ENCODE measurements at regions not wholly inside any gene's neighbourhood (a gene's known extent, or its start where the extent isn't known, plus 50 kb on each side); places are given as distances from the start of the nearest gene placed in this dataset.

DNA sequence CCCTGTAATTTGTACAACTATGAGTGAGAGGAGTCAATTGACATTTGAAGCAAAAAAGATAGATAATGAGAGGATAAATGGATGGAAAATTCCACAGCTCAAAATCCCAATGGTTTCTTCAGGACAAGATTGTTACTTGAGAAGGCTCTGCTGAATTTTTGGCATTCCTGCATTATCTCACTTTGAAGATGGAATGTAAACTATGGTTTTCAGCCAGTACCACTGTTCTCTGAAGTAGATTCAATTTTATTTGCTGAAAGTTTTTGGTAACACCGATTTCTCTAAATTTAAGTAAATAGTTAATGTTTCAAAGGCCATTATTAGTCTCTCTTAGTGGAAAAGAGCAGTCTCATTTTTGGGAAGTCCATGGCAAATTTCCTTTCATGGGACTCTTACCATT, 121.9 kb upstream of the SLC38A2 start:
- Histone ChIP-seq H3K4me2 (no peak overlapping the region), H3K4me3 (no peak overlapping the region), H3K4me1 (no peaks in the 10 kb centered on the region), H3K36me3 (no peaks in the 10 kb centered on the region), H3K9ac (no peak overlapping the region), H3K27me3 (no peaks in the 10 kb centered on the region), H3K27ac (no peak overlapping the region), H3K9me3 (replicated peaks in 1 of 11) (no peaks in the 10 kb centered on the region), H4K20me1 (no peaks in the 10 kb centered on the region)
- TF ChIP-seq Cebpa-rat (IDR thresholded peaks at IDR 0.05), result no peak

GRCh38 chr12:46493834-46494181, 121.2 kb upstream of the SLC38A2 start:
- Histone ChIP-seq H3K9me3 (replicated peaks in 1 of 11) (no peaks in the 10 kb centered on the region), H3K27me3 (no peaks in the 10 kb centered on the region), H3K4me3 (no peak overlapping the region), H3K4me2 (no peak overlapping the region), H3K4me1 (peaks cover 0 to 1% (median under 1%) of the 10 kb centered on the region in 10 experiments; a peak in 7 of 20 replicates), H3K9ac (no peak overlapping the region), H4K20me1 (no peaks in the 10 kb centered on the region), H3K36me3 (no peaks in the 10 kb centered on the region), H3K27ac (no peak overlapping the region)
- no peak for TF ChIP-seq Cebpa-rat (IDR thresholded peaks at IDR 0.05)

DNA sequence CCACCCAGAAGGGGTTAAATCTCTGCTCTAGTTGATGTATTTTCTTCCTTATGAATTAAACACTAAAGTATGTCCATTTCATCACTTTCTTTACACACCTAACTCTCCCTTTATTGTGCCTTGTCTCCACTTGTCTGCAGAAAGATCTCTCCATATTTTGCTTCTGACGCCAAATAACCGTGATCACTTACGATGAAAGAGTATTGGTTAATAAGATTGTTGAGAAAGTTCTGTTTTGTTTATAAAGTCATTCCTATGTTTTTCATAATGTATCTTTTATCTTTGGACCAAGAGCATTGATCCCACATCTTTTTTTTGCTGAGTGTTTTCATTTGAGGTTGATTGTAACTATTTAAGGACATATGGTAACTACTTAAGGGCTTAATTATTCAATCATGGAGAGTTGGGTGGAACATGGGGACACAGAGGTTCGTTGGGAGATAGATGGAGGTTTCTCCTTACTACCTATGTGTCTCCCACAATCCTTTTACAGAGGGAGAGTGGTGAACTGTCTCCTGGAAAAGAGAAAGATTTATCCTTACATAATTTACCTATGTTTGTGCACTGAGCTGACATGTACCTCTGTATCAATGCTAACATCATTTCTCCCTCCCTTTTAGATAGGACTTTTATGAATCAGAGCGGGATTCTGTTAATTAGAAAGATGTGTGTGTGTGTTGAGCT, 120.7 kb upstream of the SLC38A2 start:
- no peak for TF ChIP-seq Cebpa-rat (IDR thresholded peaks at IDR 0.05)
- H3K27me3 ChIP-seq, result no peaks in the 10 kb centered on the region
- H3K4me2 ChIP-seq, result no peak overlapping the region
- no peaks in the 10 kb centered on the region for H3K36me3 ChIP-seq
- H3K4me3 ChIP-seq, result no peak overlapping the region
- peaks cover 4 to 6% (median 5%) of the 10 kb centered on the region in 10 experiments; a peak in 19 of 20 replicates for H3K4me1 ChIP-seq
- no peak overlapping the region for H3K27ac ChIP-seq
- no peaks in the 10 kb centered on the region for H4K20me1 ChIP-seq
- no peak overlapping the region for H3K9ac ChIP-seq
- H3K9me3 ChIP-seq (replicated peaks in 1 of 11), result no peaks in the 10 kb centered on the region

GRCh38 chr12:46492471-46493085, 120.0 kb upstream of the SLC38A2 start:
- no peak overlapping the region for H3K4me2 ChIP-seq
- TF ChIP-seq Cebpa-rat (IDR thresholded peaks at IDR 0.05), result no peak
- no peaks in the 10 kb centered on the region for H3K27me3 ChIP-seq
- no peak overlapping the region for H3K4me3 ChIP-seq
- no peaks in the 10 kb centered on the region for H3K9me3 ChIP-seq (replicated peaks in 1 of 11)
- no peak overlapping the region for H3K9ac ChIP-seq
- H3K4me1 ChIP-seq, result peaks cover 9 to 12% (median 11%) of the 10 kb centered on the region in 10 experiments
- H4K20me1 ChIP-seq, result no peaks in the 10 kb centered on the region
- H3K27ac ChIP-seq, result no peak overlapping the region
- H3K36me3 ChIP-seq, result no peaks in the 10 kb centered on the region

DNA sequence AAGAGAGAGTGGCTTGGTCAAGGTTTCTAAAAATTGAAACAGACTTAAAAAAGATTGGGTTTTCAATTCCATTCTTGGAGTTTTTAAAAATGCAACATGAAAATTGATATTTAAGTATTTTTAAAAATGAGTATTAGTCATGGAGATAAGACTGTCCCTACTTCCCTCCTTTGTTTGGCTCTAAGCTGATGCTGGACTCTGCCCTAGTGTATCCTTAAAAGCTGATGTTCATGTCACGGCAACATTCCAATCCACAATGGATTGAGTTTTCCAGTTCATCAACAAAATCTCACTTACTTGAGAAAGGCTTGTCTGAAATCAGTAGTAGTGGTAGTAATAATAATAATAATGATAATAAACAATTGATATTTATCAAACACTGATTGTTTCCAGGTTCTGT, 119.0 kb upstream of the SLC38A2 start:
- Histone ChIP-seq H3K4me3 (no peak overlapping the region), H4K20me1 (no peaks in the 10 kb centered on the region), H3K4me1 (peaks cover 19 to 23% (median 21%) of the 10 kb centered on the region in 10 experiments), H3K27me3 (no peaks in the 10 kb centered on the region), H3K9ac (no peak overlapping the region), H3K4me2 (no peak overlapping the region), H3K27ac (no peak overlapping the region), H3K36me3 (no peaks in the 10 kb centered on the region), H3K9me3 (replicated peaks in 1 of 11) (no peaks in the 10 kb centered on the region)
- TF ChIP-seq Cebpa-rat (IDR thresholded peaks at IDR 0.05), result no peak

GRCh38 chr12:46490635-46491034, 118.1 kb upstream of the SLC38A2 start:
- H3K9me3 ChIP-seq (replicated peaks in 1 of 11), result no peaks in the 10 kb centered on the region
- H3K36me3 ChIP-seq, result no peaks in the 10 kb centered on the region
- H3K4me2 ChIP-seq, result no peak overlapping the region
- H3K27me3 ChIP-seq, result no peaks in the 10 kb centered on the region
- H3K4me3 ChIP-seq, result no peak overlapping the region
- H4K20me1 ChIP-seq, result no peaks in the 10 kb centered on the region
- H3K27ac ChIP-seq, result no peak overlapping the region
- H3K9ac ChIP-seq, result no peak overlapping the region
- TF ChIP-seq Cebpa-rat (IDR thresholded peaks at IDR 0.05), result no peak
- H3K4me1 ChIP-seq, result peaks cover 23 to 30% (median 28%) of the 10 kb centered on the region in 10 experiments

- Histone ChIP-seq H3K27ac (no peak overlapping the region), H3K4me2 (no peak overlapping the region), H3K27me3 (no peaks in the 10 kb centered on the region), H4K20me1 (no peaks in the 10 kb centered on the region), H3K9ac (no peak overlapping the region), H3K4me3 (no peak overlapping the region), H3K4me1 (peaks cover 23 to 33% (median 29%) of the 10 kb centered on the region in 10 experiments), H3K9me3 (replicated peaks in 1 of 11) (no peaks in the 10 kb centered on the region), H3K36me3 (no peaks in the 10 kb centered on the region)
- TF ChIP-seq Cebpa-rat (IDR thresholded peaks at IDR 0.05), result no peak
These were observed 117.4 kb upstream of the SLC38A2 start for GRCh38 chr12:46489951-46490388.

DNA sequence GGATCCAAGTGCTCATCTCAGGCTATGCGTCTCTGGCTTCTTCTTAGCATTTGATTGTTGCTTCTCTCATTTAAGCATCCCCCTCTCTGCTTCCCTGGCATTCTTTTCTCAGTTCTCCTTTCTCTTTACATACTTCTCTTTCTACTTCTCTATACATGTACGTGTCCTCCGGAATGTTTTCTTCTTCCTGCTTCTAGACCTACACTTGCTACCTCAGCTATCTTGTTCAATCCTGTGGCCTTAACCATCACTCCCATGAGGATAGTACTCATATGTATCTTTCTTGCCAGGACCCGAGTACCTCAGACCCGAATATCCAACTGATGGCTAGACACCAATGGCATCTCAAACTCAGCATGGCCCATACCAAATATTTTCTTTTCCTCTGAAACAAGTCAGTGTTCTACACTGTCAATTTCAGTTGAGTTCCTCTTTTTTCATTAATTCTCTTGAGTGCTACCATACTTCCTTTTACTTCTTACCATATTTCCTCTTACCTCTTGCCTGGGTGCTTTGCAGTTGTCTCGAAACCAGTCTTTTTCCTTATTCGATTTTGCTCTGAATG, 115.1 kb upstream of the SLC38A2 start:
- H3K4me2 ChIP-seq, result peak overlapping the region; percentile 56 to 86 (median 76)

GRCh38 chr12:46486588-46486987, 114.0 kb upstream of the SLC38A2 start:
- Histone ChIP-seq H3K36me3 (no peaks in the 10 kb centered on the region), H4K20me1 (no peaks in the 10 kb centered on the region), H3K4me2 (peak overlapping the region; percentile 56 to 86 (median 76)), H3K4me3 (no peak overlapping the region), H3K4me1 (peaks cover 24 to 40% (median 30%) of the 10 kb centered on the region in 10 experiments), H3K27ac (peak overlapping the region in 4 of 11 experiments; percentile 49 to 70 (median 58); a peak in 8 of 22 replicates), H3K9ac (peak overlapping the region in 1 of 11 experiments; percentile 26; a peak in 1 of 22 replicates), H3K9me3 (replicated peaks in 1 of 11) (no peaks in the 10 kb centered on the region), H3K27me3 (no peaks in the 10 kb centered on the region)
- no peak for TF ChIP-seq Cebpa-rat (IDR thresholded peaks at IDR 0.05)

More for the DNA sequence above, 115.1 kb upstream of the SLC38A2 start:
- Histone ChIP-seq H3K27ac (peak overlapping the region in 10 of 11 experiments; percentile 49 to 70 (median 57); a peak in 21 of 22 replicates), H3K9ac (0 out of 22 replicates have a peak overlapping the region, but pooled peaks of 2 of the 11 experiments have one; percentile 6 to 26), H3K4me3 (0 out of 20 replicates have a peak overlapping the region, but pooled peaks of 1 of the 10 experiments have one; percentile 6), H3K36me3 (no peaks in the 10 kb centered on the region), H3K4me1 (peaks cover 24 to 40% (median 29%) of the 10 kb centered on the region in 10 experiments), H4K20me1 (no peaks in the 10 kb centered on the region), H3K27me3 (no peaks in the 10 kb centered on the region), H3K9me3 (replicated peaks in 1 of 11) (no peaks in the 10 kb centered on the region)
- no peak for TF ChIP-seq Cebpa-rat (IDR thresholded peaks at IDR 0.05)
